ENCODE measurements at regions not wholly inside any gene's neighbourhood (a gene's known extent, or its start where the extent isn't known, plus 50 kb on each side); places are given as distances from the start of the nearest gene placed in this dataset.
"Not testable (repeated sequence)": the region's sequence is repeated elsewhere in the genome, so short reads cannot be mapped to it uniquely, and the experiment has no call there.

- DNase-seq = no peak
Observed at GRCh38 chrX:40891798-40892197, 156.5 kb upstream of the MED14 start.

GRCh38 chrX:40893251-40893910 is 158.0 kb upstream of the MED14 start:
- DNase-seq = no peak

GRCh38 chrX:40895246-40895645 is 159.9 kb upstream of the MED14 start:
- DNase-seq = no peak

- DNase-seq = no peak
Observed at GRCh38 chrX:40897718-40898270, 162.5 kb upstream of the MED14 start.

- not testable (repeated sequence) for DNase-seq
Observed at GRCh38 chrX:40904739-40905138, 169.4 kb upstream of the MED14 start.

- peak; percentile 50 for DNase-seq
Observed at GRCh38 chrX:40908026-40908425, 172.7 kb upstream of the MED14 start.

- peak; percentile 82 for DNase-seq
Observed at GRCh38 chrX:40908857-40909475, 173.6 kb upstream of the MED14 start.

- DNase-seq = peak; percentile 33
Observed at GRCh38 chrX:40912166-40912565, 173.1 kb upstream of the USP9X start.

GRCh38 chrX:40912576-40912975 is 172.7 kb upstream of the USP9X start:
- DNase-seq = peak; percentile 0

GRCh38 chrX:40920351-40920750 is 164.9 kb upstream of the USP9X start:
- no peak for DNase-seq

- DNase-seq = peak; percentile 49
Observed at GRCh38 chrX:40922307-40922706, 162.9 kb upstream of the USP9X start.

GRCh38 chrX:40926739-40927427 is 158.4 kb upstream of the USP9X start:
- peak; percentile 85 for DNase-seq

- no peak for DNase-seq
Observed at GRCh38 chrX:40928076-40928475, 157.2 kb upstream of the USP9X start.

- DNase-seq = peak; percentile 8
Observed at GRCh38 chrX:40931921-40932320, 153.3 kb upstream of the USP9X start.

- DNase-seq = peak; percentile 46
Observed at GRCh38 chrX:40933132-40933705, 152.0 kb upstream of the USP9X start.

- DNase-seq = peak; percentile 78
Observed at GRCh38 chrX:40933706-40934425, 151.4 kb upstream of the USP9X start.

GRCh38 chrX:40936827-40937226 is 148.4 kb upstream of the USP9X start:
- no peak for DNase-seq

GRCh38 chrX:40938423-40938822 is 146.8 kb upstream of the USP9X start:
- peak; percentile 83 for DNase-seq

GRCh38 chrX:40943093-40943641 is 142.1 kb upstream of the USP9X start:
- DNase-seq = no peak

GRCh38 chrX:40945361-40945713 is 139.9 kb upstream of the USP9X start:
- peak; percentile 72 for DNase-seq

GRCh38 chrX:40947276-40947675 is 138.0 kb upstream of the USP9X start:
- DNase-seq = peak; percentile 6

- DNase-seq = no peak
Observed at GRCh38 chrX:40949071-40949470, 136.2 kb upstream of the USP9X start.
